OCI-LY1 (cell line): ENCODE measurements at regions not wholly inside any gene's neighbourhood (a gene's known extent, or its start where the extent isn't known, plus 50 kb on each side); places are given as distances from the start of the nearest gene placed in this dataset.

Source experiments
- EZH2 ChIP-seq: fragments of 200-600 bp; sonication (generic), shearing (Covaris generic); IDR thresholded peaks from 2 replicates; pipeline ENCODE4 v1.8.0; 2017; ENCODE audit warnings: borderline replicate concordance, mixed run types, mild to moderate bottlenecking, antibody characterized with exemption, low read length, moderate library complexity, mixed read lengths
- TF ChIP-seq, protein P1 (sequence below): fragments of 200-600 bp; sonication (generic), shearing (Covaris generic); IDR thresholded peaks from 2 replicates; pipeline ENCODE4 v1.5.1; 2017; ENCODE audit warnings: mild to moderate bottlenecking, antibody characterized with exemption, low read length, moderate library complexity, mixed read lengths

DNA sequence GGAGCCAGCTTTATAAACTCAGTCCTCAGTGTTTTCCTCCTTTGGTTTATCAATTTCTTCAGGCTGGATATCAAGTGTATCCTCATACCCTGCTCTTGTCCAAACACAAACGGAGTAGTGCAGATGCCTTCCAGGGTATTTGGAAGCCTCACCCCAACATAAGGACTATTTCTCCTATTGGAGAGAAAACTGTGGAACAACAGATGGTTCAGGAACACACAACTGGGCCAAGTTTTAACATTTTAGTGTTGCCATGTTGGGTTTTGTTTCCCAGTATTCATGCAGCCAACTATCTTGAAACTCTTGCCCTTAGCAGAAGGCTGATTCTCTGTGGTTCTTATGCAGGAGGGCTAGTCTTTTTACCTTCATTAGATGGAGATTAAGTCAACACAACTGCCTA lies 398.1 kb downstream of the GABRB3 start:
- TF ChIP-seq, protein P1, sequence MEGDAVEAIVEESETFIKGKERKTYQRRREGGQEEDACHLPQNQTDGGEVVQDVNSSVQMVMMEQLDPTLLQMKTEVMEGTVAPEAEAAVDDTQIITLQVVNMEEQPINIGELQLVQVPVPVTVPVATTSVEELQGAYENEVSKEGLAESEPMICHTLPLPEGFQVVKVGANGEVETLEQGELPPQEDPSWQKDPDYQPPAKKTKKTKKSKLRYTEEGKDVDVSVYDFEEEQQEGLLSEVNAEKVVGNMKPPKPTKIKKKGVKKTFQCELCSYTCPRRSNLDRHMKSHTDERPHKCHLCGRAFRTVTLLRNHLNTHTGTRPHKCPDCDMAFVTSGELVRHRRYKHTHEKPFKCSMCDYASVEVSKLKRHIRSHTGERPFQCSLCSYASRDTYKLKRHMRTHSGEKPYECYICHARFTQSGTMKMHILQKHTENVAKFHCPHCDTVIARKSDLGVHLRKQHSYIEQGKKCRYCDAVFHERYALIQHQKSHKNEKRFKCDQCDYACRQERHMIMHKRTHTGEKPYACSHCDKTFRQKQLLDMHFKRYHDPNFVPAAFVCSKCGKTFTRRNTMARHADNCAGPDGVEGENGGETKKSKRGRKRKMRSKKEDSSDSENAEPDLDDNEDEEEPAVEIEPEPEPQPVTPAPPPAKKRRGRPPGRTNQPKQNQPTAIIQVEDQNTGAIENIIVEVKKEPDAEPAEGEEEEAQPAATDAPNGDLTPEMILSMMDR: no peak
- no peak for TF ChIP-seq EZH2
